ENCODE measurements at regions not wholly inside any gene's neighbourhood (a gene's known extent, or its start where the extent isn't known, plus 50 kb on each side); places are given as distances from the start of the nearest gene placed in this dataset.
"Not testable (repeated sequence)": the region's sequence is repeated elsewhere in the genome, so short reads cannot be mapped to it uniquely, and the experiment has no call there.

DNA sequence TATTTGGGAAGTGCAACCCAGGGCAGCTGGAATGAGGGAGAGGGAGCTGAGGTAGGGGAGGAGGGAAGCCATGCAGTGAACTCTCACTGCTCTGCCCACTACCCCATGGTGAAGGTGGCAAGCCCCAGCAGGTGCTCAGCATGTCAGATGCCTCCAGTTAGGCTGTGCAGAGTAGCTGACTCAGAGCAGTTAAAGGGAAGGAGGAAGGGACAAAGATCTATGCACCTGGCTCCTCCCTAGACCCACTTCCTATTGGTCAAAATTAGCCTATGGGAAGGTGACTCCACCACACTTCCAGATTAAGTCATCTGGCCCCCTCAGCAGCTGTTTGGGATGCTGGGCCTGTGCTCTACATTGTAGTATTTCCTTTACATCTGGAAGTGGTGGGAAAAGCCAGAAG is 125.7 kb upstream of the MTPN start:
- DNase-seq, result no peak

DNA sequence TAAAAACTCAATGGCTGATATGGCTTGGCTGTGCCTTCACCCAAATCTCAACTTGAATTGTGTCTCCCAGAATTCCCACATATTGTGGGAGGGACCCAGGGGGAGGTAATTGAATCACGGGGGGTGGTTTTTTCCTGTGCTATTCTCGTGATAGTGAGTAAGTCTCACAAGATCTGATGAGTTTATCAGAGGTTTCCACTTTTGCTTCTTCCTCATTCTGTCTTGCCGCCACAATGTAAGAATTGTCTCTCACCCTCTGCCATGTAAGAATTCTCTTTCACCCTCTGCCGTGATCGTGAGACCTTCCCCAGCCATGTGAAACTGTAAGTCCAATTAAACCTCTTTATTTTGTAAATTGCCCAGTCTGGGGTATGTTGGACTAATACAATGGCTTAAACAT is 115.6 kb upstream of the MTPN start:
- DNase-seq, result not testable (repeated sequence)

- no peak for DNase-seq
Measured at GRCh38 chr7:136087881-136088280, 110.7 kb upstream of the MTPN start.

DNA sequence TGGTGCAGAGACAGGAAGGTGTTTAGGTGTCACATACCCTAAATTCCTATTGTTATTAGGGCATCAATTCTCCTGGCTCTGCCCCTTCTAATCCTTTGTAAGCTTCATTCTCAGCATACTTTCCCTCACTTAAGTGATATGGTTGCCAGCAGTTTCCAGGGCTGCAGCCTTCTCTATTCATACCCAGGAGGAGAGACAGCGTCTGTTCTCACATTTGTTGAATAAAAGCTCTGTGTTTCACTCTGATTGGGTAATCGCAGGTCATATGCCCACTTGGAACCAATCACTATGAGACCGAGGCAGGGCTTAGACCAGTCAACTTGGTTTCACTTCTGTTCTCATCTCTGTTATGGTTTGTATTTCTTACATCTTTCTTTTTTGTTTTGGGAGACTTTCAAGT is 109.6 kb upstream of the MTPN start:
- no peak for DNase-seq

DNA sequence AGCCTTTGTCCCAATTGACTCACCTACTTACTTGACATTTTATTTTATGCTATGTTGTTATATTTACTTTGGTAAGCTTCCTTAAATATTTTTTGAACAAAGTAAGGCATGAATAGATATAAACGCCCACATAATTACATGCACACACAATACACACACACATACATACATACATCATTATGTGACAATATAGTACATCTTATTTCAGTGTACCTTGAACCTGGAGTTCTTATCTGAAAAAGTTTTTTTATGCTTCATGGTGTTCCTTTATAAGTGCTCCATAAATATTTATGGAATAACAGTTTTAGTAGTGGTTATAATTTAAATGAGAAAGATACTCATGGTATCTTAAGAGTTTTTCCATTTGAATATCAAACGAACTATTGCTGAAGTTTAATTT is 102.8 kb upstream of the MTPN start:
- no peak for DNase-seq

- DNase-seq, result no peak
Measured at GRCh38 chr7:136079478-136079892, 102.3 kb upstream of the MTPN start.

DNA sequence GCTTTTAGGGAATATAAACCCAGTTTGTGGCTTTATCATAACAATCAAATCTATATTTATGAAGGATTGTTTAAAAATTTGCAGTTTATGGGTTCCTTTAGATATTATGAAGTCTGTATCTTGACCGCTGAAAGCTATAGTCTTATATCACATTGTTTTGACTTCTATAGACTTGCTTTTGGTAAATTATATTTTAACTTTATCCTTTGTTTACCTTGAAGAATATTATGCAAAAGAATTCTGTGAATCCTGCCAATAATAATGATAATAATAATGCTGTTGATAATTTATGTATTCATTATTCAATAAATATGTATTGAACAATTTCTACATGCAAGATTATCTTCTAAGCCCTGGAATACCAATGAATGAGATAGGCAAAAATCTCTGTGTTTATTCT is 101.9 kb upstream of the MTPN start:
- DNase-seq, result no peak

GRCh38 chr7:136078630-136079029 is 101.5 kb upstream of the MTPN start:
- no peak for DNase-seq

GRCh38 chr7:136076954-136077353 is 99.8 kb upstream of the MTPN start:
- no peak for DNase-seq

GRCh38 chr7:136074843-136075242 is 97.7 kb upstream of the MTPN start:
- peak; percentile 89 for DNase-seq

DNA sequence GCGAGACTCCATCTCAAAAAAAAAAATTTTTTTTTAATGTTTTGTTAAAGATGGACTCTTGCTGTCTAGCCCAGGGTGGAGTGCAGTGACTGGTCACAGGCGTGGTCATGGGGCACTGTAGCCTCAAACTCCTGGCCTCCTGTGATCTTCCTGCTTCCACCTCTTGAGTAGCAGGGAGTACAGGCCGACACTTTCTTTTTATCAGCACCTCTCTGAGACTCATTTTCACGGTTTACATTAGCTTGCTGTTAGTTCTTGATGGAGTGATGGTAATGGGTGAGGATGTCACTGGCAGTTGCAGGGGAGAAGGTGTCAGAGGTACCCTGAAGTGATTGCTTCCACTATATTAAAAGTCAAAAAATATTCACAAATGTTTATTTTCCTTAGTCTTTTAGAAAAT is 95.3 kb upstream of the MTPN start:
- no peak for DNase-seq

DNA sequence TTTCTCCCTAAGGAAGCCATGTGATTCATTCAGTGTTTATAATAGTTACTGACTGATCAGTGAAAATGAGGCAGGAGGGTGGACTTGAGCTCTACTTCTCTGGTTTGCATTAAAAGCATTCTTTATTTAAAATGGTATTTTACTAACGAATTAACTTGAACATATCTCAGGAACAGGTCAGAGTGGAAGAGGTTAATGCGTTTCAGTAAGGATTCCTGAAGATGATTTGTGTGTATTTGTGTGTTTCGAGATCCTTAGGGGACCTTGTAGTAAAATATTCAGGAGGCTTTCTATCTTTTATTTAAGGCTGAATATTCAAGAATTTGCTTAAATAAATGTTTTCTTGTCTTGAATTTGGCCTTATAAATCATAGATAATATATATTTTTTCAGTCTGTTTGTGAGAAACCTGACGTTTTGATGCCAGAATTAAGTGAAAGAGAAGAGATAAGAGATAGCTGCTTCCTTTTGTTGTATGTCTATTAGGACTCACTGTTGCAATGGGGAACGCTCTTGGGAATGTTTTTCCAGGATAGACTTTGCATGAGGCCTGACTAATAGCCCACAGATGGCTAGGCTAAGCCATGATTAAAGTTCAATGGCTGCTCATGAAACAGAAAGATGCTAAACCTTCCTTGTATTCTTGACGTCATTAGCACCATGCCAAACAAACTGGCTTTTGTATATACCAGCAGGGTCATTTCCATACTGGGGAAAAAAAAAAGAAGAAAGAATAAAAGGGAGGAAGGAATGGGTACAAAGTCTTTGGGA is 93.8 kb upstream of the MTPN start:
- peak; percentile 22 for DNase-seq

DNA sequence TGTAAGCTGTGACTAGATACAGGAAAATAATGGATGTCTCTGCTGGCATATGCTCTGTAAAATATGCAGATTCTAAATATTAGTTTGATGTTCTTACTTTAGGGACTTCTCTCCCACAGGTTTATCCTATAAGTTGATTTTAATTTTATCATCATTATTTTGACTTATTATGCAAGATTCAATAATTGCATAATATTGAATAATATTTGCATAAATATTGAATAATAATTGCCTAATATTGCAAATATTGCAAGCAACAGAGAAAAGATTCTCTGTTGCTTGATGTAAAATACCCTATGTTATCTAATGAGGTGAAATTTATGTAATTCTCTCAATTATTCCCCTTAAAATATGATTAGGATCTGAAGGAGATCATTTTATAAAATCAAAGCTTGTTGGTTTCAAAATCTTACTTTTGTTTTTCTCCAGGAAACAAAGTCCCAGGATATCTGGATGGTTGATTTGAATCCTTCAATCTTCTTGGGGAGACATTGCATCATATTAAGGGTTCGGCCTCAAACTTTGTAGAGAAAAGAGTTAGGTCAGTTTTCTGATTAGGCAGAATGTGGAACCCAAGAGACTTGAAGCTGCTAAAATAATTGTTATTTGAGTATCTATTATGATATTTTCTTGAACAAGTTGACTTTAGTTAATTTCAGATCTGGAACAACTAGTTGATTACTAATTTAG is 92.8 kb upstream of the MTPN start:
- no peak for DNase-seq

DNA sequence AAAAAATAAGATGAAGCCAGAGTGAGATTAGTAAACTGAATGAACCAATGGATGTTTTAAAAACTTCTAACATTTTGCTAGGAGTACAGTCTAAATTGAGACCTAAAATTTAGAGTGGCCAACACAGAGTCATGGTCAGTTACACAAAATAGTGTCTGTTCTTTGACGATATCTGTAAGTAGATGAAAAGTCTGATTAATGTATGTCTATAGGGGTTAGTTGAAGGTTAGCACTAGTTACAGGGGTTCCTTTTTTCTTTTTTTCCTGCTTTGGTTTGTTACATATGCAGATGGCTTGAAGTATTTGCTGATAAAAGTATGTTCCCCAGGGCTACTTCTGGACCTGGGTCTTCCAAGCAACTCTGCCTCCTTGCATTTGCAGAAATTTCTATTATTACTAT is 90.1 kb upstream of the MTPN start:
- no peak for DNase-seq

DNA sequence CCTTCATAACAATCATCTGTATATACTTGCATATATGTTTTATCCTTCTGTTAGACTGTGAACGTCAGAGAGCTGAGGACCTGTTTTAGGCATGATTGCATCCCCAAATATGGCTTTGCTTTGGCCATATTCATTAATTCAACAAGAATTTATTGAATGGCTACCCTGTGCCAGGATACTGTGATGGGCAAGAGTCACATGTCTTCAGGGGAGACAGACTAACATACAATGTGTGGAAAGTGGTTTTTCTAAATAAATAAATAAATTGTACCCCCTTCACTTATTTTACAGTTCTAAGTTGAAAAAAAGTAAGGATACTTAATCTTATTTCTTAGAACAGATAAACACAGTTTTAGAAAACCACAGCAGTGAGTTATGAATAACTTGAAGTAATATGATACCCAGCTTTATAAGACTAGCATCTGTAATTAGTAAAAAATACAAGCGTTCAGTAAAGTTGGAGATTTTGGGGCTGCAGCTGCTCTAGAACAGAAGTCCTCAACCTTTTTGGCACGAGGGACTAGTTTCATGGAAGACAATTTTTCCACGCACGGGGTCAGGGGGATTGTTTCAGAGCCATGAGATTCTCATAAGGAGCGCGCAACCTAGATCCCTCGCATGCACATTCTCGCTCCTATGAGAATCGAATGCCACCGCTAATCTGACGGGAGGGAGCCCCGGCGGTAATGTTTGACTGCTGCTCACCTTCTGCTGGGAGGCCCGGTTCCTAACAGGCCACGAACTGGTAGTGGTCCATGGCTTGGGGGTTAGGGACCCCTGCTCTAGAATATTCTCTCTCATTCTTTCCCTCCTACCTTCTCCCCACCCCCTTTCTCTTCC is 89.4 kb upstream of the MTPN start:
- no peak for DNase-seq

DNA sequence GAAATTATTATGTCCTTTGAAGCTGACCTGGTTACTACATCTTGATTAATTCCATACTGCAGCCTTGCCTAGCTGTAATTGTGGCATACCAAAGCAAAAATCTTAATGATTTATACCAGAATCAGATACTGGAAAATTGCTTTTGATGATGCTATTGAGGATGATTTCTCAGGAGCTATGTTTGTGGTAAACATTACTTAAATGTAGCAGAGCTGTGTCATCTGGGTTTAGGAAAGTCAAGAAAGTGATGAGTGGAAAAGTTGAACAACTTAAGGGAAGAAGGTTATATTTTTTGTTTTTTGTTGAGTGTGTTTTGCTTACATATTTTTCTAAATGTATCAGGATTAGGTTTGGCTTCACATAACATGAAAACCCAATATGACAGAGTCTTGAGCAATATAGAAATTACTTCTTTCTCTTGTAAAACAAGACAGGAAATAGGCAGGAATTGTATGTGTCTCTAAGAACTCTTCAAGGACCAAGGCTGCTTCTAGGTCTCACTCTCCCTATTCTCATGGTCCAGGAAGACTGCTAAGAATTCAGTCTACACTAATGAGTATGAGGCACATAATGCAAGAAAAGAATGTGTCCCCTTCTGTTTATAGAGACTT is 87.6 kb upstream of the MTPN start:
- no peak for DNase-seq

- DNase-seq, result peak; percentile 53
Measured at GRCh38 chr7:136064081-136064480, 86.9 kb upstream of the MTPN start.

DNA sequence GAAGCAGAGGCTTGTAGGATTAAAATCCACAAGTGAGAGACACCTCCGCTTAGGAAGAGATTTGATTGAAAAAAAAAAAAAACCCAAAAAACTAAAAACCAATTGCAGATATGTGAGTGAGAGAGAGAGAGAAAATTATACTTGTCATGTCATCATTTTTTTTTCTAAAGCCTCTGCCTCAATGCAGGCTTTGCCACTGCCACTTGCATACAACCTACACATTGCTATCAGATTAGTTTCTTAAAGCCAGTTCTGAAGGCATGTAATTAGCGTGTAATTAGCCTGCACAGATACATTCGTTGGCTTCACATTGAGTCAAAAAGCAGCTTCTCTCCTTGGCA is 86.1 kb upstream of the MTPN start:
- peak; percentile 71 for DNase-seq

GRCh38 chr7:136062625-136063325 is 85.6 kb upstream of the MTPN start:
- DNase-seq, result peak; percentile 94

GRCh38 chr7:136061433-136061832 is 84.3 kb upstream of the MTPN start:
- DNase-seq, result peak; percentile 49

GRCh38 chr7:136058546-136058945 is 81.4 kb upstream of the MTPN start:
- peak; percentile 66 for DNase-seq

- no peak for DNase-seq
Measured at GRCh38 chr7:136057509-136057908, 80.3 kb upstream of the MTPN start.
